ENCODE measurements at regions not wholly inside any gene's neighbourhood (a gene's known extent, or its start where the extent isn't known, plus 50 kb on each side); places are given as distances from the start of the nearest gene placed in this dataset.

DNA sequence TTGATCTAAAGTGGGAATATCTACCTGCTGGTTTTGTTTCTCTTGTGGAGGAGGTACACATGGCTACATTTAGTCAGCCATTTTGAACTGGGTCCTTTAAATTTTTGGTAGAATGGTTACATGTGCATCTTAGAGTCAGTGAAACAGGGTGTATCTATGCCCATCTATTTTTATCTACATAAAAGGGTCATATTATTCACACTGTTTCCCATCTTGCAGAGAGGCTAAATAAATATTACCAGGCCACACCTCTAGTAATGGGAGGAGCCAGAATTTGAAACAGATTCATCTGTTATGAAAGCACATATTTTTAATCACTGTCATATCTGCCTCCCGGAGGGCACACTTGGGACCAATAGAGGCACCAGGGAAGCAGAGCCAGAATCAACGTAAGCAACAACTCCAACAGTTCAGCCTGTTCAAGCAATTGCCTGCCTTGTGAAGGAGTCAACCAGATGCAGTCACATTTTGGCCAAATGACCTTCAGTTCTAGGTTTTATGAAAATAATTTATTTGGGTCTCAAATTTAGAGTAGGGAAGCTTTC lies 376.8 kb downstream of the TSN start:
- TF ChIP-seq EZH2 (IDR thresholded peaks at IDR 0.05; ENCODE audit: insufficient read depth, poor library complexity, severe bottlenecking): no peak
- TF ChIP-seq EZH2phosphoT487 (IDR thresholded peaks at IDR 0.05; ENCODE audit: insufficient read depth, low read depth): no peak
